ENCODE measurements at regions not wholly inside any gene's neighbourhood (a gene's known extent, or its start where the extent isn't known, plus 50 kb on each side); places are given as distances from the start of the nearest gene placed in this dataset.

DNA sequence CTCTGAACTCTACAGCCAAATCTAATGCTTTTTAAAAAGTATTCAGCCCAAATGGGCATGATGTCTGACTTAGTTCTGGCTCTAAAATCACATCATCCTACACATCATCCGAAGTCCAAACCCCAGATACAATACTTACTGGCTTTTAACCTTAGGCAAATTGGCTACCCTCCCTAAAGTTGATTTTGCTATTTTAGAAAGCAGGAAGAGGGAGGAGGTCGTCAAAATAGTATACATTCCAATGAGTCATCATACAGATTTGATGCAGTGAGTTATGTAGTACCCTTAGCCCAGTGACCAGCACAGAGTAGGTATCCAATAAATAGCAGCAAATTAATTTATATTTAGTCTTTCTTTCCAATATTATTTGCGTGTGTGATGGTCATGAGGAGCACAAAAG, 582.0 kb upstream of the TUSC1 start:
- TF ChIP-seq, protein P1, sequence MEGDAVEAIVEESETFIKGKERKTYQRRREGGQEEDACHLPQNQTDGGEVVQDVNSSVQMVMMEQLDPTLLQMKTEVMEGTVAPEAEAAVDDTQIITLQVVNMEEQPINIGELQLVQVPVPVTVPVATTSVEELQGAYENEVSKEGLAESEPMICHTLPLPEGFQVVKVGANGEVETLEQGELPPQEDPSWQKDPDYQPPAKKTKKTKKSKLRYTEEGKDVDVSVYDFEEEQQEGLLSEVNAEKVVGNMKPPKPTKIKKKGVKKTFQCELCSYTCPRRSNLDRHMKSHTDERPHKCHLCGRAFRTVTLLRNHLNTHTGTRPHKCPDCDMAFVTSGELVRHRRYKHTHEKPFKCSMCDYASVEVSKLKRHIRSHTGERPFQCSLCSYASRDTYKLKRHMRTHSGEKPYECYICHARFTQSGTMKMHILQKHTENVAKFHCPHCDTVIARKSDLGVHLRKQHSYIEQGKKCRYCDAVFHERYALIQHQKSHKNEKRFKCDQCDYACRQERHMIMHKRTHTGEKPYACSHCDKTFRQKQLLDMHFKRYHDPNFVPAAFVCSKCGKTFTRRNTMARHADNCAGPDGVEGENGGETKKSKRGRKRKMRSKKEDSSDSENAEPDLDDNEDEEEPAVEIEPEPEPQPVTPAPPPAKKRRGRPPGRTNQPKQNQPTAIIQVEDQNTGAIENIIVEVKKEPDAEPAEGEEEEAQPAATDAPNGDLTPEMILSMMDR (IDR thresholded peaks at IDR 0.05): no peak

DNA sequence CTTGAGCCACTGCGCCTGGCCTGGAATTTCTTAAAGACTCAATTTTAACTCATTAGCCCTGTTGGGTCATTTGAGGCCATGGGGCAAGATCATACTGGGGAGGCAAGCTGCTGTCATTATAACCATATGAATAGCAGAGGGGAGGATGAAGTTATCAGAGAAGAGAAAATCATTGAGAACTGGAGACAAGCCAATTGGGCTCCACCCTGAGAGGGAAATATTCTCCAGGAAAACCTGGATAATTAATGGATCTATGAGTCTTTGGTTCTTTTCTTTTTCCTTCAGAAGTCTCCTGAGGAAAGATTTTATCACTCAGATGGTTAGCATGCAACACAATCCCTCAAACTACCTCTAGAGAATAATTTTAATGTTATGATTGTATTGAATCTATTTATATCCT, 569.6 kb upstream of the TUSC1 start:
- TF ChIP-seq, protein P1 (IDR thresholded peaks at IDR 0.05): no peak

DNA sequence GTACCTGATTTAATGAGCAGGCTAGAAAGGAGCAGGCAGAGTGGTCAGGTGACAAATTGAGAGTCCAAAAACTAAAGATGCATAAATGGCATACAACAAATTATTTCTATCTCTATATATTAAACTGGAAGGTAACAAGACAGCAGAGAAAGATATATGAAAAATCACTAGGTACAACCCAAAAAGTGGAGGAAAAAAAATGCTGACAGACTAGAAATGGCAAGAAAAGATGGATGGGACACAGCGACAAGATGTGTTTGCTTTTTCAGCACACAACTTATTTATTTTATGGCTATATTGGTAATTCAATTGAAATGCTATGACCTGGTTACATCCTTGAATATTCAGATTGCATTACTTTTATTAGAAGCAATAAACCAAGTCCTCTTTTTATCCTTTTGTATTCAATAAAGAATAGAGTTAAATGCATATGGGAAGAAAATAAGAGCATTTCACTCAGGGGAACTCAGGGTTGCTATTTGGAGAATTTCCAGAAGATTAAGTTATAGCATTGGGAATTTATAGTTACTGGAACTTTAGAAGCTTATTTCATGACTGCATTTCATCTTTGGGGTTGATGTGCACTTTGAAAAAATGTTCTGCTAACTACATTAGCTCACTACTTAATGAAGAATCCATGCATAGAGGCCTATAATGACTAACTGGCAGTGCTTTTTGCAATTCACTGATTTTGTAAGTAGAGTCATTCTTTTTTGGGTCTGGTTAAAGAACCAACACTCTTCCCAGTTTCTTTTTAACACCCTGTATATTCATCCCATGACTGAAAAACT, 566.6 kb upstream of the TUSC1 start:
- TF ChIP-seq, protein P1 (IDR thresholded peaks at IDR 0.05): no peak

DNA sequence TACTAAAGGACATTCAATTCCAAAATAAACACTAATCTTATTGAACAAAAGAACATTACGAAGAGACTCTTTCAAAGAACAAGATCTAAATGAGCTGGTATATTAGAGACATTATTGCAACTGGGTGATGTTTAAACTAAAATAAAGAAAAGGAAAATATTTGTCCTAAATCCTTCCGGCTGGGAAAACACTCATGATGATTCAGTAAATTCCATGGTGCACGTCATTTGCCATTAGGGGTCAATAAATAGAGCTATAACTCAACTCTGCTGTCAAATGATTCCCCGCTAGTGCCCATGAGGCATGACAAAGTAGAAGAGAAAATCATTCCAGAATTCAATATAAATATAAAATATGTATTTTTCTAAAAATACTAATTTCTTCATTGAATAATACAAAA, 565.5 kb upstream of the TUSC1 start:
- TF ChIP-seq, protein P1 (IDR thresholded peaks at IDR 0.05): no peak

DNA sequence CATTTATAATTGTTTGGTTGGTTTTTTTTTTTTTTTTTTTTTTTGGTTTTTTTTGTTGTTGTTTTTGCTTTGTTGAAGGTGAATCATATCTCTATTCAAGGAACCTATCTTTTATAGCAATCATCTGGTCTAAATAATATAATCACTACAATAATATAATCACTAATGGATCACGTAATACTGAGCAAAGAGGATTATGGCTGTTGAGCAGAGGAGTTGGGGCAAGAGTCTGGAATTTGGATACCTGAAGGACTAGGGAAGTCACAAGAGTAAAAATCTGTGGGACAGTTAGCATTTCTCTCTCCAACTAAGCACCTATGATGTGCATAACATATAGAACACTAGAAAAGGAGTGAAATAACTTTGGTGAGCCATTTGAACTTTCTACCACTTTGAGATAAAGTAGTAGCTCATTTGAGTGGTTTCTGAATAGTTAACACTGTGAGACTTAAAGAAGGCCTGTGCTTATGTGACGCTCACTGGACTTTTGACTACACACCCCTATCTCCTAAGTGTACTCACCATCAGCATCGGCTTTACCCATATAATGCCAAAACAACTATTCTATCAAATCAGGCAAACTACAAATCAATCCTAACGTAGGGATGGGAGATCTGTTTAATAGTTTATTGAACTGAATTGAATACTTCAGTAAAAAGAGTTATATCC, 564.9 kb upstream of the TUSC1 start:
- TF ChIP-seq, protein P1 (IDR thresholded peaks at IDR 0.05): no peak

DNA sequence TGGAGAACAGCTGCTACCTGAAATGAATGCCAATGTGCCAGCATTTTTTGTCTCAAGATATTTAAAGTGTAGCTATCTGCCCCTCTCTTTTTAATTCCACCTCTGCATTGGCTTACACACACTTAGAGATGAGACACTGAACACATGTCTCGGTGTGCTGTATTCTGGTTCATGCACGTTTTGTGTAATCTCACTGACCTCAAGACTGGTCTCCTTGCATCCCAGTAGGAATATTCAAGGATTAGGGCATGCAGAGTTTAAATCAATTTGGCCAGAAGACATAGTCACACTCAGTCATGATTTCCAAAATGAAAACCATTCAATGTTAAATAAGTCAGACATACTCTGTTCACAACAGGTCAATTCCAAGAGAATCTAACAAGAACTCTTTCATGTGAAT, 561.8 kb upstream of the TUSC1 start:
- TF ChIP-seq, protein P1 (IDR thresholded peaks at IDR 0.05): no peak

DNA sequence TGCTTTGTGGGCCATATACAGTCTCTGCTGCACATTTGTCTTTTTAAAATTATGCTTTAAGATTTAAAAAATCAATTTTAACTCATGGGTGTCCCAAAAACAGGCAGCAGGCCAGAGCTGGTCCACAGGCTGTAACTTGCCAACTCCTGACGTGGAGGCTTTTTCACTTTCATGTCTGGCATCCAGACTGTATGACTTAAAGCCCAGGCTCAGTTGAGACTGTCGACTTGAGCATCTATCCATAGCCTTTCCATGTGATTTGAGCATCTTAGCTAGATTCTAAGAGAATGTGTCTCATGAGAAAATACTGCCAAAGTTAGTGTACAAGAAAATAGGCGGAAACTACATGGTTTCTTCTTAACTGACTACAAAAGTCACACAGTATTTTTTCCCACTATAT, 559.0 kb upstream of the TUSC1 start:
- TF ChIP-seq, protein P1 (IDR thresholded peaks at IDR 0.05): no peak
